HepG2 (cell line): ENCODE measurements at regions not wholly inside any gene's neighbourhood (a gene's known extent, or its start where the extent isn't known, plus 50 kb on each side); places are given as distances from the start of the nearest gene placed in this dataset.

Experiments
- EEA1 ChIP-seq: sonication (generic); formaldehyde crosslinking; IDR thresholded peaks from 2 replicates; pipeline ENCODE4 v1.5.1; 2020; ENCODE audit warnings: mild to moderate bottlenecking, missing genetic modification reagents, borderline replicate concordance
- TOE1 ChIP-seq: sonication (generic); formaldehyde crosslinking; IDR thresholded peaks from 2 replicates; pipeline ENCODE4 v1.4.0; 2020; ENCODE audit warnings: mild to moderate bottlenecking, missing genetic modification reagents
- TSC22D2 ChIP-seq: sonication (generic); formaldehyde crosslinking; IDR thresholded peaks from 2 replicates; pipeline ENCODE4 v1.5.1; 2020; ENCODE audit warnings: missing genetic modification reagents, mild to moderate bottlenecking, borderline replicate concordance
- ZNF142 ChIP-seq: sonication (generic); formaldehyde crosslinking; IDR thresholded peaks from 2 replicates; pipeline ENCODE4 v1.4.0; 2020; ENCODE audit warnings: missing genetic modification reagents
- ZNF180 ChIP-seq: sonication (generic); formaldehyde crosslinking; IDR thresholded peaks from 2 replicates; pipeline ENCODE4 v1.4.0; 2020; ENCODE audit warnings: low read depth, missing genetic modification reagents, borderline replicate concordance
- ZNF205 ChIP-seq: IDR thresholded peaks from 2 replicates; pipeline ENCODE4 v1.6.1; 2018; ENCODE audit warnings: missing biosample characterization, missing genetic modification reagents
- TF ChIP-seq, protein P1 (sequence below): sonication (generic); formaldehyde crosslinking; IDR thresholded peaks from 2 replicates; pipeline ENCODE4 v1.5.1; 2020; ENCODE audit warnings: mild to moderate bottlenecking, moderate library complexity, missing genetic modification reagents

GRCh38 chr9:20220286-20220685 is 402.0 kb downstream of the MLLT3 start (continued):
- TF ChIP-seq, protein P1, sequence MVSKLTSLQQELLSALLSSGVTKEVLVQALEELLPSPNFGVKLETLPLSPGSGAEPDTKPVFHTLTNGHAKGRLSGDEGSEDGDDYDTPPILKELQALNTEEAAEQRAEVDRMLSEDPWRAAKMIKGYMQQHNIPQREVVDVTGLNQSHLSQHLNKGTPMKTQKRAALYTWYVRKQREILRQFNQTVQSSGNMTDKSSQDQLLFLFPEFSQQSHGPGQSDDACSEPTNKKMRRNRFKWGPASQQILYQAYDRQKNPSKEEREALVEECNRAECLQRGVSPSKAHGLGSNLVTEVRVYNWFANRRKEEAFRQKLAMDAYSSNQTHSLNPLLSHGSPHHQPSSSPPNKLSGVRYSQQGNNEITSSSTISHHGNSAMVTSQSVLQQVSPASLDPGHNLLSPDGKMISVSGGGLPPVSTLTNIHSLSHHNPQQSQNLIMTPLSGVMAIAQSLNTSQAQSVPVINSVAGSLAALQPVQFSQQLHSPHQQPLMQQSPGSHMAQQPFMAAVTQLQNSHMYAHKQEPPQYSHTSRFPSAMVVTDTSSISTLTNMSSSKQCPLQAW (CRISPR knock-in tag) = no peak
- TF ChIP-seq ZNF142 (CRISPR knock-in tag) (no peak), EEA1 (CRISPR knock-in tag) (no peak), ZNF180 (CRISPR knock-in tag) (no peak), TSC22D2 (CRISPR knock-in tag) (no peak), TOE1 (CRISPR knock-in tag) (no peak), ZNF205 (CRISPR knock-in tag) (no peak)
